Nucleus accumbens (tissue), 56 donors: ENCODE measurements at regions not wholly inside any gene's neighbourhood (a gene's known extent, or its start where the extent isn't known, plus 50 kb on each side); places are given as distances from the start of the nearest gene placed in this dataset.
"Not testable (repeated sequence)": the region's sequence is repeated elsewhere in the genome, so short reads cannot be mapped to it uniquely, and the experiment has no call there.

Experiments
- DNase-seq, 56 donors: peaks; one replicate each; lab custom pipeline; 2025; lab: John Stamatoyannopoulos, UW

DNA sequence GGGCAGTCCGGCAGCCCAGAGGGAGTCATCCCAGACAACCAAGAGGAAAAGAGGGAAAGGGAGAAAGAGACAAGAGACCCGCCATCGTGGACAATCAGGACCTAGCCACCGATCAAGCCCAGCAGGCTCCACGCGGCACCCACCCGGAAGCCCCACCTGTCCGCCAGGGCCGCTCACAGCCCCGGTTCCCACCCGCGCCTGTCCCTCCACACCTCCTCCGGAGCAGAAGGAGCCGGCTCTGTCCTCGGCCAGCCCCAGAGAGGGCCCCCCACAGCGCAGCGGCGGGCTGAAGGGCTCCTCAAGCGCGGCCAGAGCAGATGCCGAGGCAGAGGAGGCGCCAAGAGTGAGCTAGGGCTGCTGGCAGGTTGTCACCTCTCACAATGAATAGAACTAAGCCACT, 784.7 kb upstream of the FBXO33 start:
- DNase-seq: no peak

DNA sequence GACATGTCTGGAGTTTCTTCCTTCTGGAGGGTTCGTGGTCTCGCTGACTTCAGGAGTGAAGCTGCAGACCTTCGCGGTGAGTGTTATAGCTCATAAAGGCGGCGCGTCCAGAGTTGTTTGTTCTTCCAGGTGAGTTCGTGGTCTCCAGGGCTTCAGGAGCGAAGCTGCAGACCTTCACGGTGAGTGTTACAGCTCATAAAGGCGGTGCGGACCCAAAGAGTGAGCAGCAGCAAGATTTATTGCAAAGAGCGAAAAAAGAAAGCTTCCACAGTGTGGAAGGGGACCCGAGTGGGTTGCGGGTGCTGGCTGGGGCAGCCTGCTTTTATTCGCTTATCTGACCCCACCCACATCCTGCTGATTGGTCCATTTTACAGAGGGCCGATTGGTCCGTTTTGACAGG, 784.2 kb upstream of the FBXO33 start:
- DNase-seq: not testable (repeated sequence)

DNA sequence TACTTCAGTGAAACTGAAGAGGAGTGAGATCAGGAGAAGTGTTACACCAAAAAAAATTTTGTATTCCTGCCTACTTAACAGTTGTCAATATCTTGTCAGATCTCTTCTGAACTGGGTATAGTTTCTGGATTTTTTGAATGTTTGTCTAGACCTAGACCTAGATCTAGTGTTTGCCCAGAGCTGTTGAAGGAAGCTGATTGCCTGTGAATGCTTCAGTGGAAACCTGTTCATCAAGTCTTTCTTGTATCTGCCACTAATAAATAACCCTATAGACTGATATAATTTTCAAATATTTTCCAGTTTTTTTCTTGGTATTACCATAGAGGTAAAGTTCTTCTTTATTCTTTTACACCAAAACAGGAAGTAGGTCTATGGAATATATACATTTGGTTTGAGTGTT, 781.5 kb upstream of the FBXO33 start:
- no peak for DNase-seq

DNA sequence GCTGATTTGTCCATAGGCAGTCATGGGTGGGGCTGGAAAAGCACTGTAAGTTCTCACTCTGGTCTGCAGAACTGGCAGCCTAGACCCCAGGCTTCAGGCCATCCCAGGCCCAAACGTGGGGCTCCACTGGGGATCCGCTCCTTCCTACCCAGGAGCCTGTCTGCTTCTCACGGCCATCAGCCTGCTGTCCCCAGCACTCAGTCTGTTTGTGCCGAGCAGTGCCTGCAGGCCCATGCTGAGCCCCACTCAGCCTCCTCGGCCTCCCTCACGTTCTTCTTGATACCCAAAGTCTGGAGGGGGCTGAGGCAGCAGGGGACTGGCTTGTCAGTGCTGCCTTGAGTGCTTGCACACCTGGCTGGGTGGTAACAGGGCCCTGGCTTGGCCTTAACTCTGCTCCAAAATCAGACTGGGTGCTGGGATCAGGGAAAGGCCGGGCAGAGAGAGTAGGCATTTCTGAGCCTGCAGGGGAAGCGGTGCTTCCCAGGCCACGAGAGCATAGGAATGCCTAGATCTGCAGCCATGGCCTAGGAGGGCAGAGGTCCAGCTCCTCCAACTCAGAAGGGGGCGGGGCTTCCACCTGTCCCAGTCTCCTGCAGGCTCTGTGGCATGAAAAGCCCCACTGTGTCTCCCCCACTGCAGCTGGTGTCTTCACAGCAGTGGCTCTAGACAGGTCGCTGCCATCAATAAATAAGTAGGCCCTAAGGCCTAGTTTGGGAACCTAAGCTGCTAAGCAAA, 772.4 kb upstream of the FBXO33 start:
- DNase-seq: no peak

DNA sequence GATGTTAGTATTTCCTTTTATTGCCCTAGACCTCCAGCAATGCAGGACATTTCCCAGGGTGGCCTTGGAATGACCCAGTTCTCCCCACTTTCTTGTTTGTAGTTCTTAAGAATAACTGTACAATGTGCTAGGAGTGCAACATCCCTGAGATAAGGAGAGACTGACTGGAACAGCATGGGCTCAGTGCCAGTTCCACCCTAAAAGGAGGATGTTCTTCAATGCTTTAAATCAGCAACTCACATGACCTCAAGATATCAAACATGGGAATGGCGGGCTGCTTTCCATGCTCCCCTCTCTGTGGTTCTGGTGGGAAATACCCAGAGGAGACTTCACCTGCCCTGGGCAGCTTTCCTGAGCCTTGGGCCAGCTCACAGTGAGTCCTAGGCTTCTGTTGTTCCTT, 766.9 kb upstream of the FBXO33 start:
- no peak for DNase-seq

DNA sequence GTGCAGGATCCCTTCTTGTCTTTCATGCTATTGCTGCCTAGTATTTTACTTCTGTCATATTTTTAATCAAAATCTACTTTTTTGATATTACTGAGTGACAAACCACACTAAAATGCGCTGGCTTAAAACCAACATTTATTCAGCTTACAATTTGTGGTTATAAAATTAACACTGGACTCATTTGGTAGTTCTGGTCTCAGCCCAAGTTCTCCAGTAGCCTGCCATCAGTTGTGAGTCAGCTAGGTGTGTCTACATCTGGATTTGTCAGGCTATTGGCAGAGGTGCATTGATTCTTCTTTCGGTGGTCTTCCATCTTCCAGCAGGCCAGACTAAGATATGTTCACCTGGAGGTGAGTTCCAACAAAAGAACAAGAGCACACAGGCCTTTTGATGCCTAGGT, 765.1 kb upstream of the FBXO33 start:
- no peak for DNase-seq

DNA sequence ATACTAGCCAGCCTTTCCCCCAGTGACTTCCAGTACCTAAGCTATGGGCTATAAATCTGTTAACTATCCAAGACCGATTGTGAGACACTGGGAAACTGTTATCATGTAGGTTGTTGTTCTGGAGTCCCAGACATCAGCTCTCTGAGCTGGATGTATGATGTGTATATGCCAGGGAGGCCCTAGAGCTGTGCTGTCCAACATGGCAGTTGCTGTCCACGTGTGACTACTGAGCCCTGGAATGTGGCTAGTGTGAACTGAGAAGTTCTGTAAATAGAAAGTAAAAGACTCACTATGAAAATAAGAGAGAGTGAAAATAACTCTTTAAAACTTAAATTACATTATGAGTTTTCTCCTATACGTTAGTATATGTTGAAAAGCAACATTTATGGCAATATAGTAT, 755.8 kb upstream of the FBXO33 start:
- DNase-seq: no peak

DNA sequence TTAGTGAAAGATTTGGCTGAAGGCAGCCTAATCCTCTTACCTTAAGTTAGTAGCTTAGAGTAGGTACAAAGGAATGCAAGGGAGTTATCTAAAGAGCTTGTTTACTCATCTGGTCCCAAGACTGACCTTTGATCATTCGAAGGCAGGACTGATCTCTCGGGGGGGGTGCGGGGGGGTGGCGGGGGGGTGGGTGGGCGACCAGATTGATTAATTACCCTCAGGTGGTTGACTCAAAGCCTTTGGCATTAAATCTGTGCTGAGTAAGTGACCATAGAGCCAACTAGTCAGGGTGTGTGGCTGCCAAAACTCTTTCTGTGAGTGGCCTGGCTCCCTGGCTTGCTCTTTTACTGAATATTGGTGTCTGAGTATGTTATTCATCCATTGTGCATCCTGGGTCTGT, 731.9 kb upstream of the FBXO33 start:
- no peak for DNase-seq

DNA sequence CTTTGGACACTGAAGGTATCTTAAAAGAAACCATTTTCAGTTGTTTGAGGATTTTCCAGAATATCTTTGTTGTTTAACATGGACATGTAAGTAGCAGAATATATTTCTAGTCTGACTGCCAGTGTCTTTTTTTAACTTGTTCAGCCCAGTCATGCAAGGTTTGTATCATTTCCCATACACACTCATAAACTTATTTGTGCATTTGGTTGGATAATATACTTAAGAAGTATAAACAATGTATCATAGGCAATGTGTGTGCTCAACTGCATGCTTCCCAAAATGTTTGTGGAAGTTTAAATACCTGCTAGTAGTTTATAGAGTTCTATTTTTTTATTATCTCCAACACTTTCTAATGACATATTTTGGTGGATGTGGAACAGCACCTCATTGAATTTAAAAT, 707.4 kb upstream of the FBXO33 start:
- DNase-seq: no peak

DNA sequence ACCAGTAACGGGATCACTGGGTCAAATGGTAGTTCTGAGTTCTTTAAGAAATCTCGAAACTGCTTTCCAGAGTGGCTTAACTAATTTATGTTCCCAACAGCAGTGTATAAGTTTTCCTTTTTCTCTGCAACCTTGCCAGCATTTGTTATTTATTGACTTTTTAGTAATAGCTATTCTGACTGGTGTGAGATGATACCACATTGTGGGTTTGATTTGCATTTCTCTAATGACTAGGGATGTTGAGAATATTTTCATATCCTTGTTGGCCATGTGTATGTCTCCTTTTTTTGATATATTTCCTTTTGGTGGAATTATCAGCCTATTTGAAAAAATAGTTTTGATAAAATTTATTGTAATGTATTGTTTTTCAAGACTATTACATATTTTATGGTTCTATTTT, 701.2 kb upstream of the FBXO33 start:
- no peak for DNase-seq

DNA sequence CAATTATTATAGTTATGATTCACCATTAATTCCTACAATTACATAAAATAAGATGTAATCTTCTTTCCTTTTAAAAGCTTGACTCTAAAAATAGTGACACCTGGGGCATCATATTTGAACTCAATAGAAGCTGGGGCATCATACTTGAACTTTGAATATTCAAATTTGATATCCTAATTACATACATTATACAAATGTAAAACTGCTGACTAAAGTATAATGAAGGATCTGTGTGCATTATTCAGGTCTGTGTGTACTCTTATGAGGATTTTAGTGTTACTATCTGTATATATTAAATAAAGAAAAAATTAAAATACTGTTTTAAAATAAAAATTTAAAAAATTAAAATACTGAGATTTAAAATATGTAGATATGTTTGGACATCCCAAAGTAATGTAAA, 696.9 kb upstream of the FBXO33 start:
- DNase-seq: no peak

DNA sequence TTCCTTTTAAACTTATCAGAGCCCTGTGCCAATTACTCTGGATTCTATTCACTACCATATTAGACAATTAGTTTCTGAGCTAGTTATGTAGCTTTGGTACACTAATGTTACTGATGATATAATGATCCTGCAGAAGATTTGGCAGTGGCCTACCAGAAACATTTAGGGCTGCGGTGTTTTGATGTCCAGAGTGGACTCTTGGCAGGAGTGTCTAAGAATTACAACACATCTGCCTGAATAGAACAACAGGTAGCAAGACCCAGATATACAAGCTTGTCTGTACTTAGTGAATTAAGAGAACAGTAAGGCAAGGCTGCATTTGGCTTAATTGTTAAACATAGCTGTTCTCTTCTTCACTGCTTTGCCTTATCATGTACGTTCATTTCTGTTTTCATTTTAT, 691.6 kb upstream of the FBXO33 start:
- DNase-seq: no peak

DNA sequence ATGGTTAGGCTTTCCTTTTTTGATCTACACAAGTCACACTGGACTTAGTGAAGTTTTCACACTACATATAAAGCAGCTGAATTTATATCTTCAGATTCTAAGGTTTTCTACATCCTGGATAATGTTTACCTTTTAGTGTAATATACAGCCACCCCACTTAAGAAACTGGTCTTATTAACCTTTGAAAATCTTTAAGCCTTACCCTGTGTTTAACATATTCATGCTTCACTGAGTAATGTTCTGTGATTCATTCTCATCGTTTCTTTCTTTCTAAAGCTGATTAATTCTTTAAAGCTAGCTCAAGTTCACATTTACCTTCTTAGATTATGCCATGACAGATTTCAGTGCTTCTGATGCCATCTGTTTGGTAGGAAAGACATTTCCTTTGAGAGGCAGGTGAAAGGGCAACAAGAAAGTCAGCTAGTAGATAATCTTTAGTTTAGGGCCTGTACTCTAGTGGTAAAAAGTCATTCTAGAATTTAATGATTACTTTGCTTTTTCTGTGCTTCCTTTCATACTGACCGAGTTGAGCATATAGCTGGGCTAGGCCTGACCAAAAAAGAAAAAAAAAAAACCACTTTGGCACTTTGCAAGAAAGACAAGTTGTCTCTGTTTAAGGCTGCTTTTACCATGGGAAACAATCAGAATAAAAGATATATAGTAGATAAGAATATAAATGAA, 690.9 kb upstream of the FBXO33 start:
- no peak for DNase-seq

DNA sequence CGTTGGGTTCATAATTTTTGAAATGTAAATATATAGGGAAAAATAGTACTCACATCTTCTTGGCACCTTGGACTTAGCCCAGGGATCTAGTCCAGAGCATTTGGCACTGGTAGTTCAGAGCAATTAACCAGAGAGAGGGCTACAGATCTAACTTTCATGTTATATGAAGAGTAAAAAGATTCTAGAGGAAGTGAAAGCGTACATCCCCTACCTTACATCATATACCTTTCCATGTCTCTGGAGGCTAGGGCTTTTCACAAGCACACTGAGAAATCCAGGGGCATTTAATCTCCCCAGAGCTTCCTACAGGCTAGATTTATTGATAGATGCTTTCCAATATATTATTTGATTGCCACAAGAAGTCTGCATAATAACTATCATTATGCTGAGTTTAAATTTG, 687.5 kb upstream of the FBXO33 start:
- no peak for DNase-seq

DNA sequence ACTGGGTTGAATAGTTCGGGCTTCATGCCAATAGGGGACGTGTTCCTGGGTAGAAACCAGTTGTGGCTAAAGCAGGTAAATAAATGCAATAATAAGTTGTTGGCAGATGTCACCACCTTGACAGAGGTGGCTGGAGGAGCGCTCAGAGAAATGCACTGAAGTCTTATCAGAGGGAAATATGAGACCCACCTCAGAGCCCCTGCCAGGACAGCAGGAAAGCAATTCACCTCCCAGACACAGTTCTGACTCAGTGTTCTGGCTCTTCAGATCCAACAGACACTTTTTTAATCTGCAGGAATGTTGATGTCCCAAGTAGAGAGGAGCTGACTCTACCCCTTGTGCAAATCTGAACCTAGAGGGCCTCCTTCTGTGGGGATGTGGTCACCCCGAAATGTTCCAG, 687.1 kb upstream of the FBXO33 start:
- no peak for DNase-seq

DNA sequence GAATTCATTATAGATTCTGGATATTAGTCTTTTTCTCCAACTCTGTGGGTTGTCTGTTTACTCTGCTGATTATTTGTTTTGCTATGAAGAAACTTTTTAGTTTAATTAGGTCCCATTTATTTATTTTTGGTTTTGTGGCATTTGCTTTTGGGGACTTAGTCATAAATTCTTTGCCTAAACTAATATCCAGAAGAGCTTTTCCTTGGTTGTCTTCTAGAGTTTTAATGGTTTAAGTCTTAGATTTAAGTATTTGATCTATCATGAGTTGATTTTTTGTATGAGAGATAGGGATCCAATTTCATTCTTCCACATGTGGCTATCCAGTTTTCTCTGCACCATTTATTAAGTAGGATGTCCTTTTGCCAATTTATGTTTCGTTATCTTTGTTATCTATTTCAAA, 683.4 kb upstream of the FBXO33 start:
- no peak for DNase-seq

DNA sequence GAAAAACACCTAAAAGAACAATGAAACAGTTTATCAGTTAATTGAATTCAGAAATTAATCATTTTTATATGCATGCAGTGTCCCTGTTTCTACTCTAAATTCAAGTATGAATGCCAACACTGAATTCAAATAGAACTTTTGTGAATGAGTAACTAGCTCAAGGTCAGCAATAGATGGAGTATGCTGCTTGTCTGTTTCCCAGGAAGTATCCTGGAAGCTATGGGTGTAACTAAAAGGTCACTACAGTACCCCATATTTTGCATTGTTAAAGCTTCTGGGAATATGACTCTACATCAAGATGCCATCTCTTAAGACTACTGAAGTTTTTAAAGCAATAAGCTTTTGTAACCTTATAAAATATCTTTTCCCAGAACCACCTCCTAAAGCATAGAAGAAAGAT, 681.4 kb upstream of the FBXO33 start:
- no peak for DNase-seq

DNA sequence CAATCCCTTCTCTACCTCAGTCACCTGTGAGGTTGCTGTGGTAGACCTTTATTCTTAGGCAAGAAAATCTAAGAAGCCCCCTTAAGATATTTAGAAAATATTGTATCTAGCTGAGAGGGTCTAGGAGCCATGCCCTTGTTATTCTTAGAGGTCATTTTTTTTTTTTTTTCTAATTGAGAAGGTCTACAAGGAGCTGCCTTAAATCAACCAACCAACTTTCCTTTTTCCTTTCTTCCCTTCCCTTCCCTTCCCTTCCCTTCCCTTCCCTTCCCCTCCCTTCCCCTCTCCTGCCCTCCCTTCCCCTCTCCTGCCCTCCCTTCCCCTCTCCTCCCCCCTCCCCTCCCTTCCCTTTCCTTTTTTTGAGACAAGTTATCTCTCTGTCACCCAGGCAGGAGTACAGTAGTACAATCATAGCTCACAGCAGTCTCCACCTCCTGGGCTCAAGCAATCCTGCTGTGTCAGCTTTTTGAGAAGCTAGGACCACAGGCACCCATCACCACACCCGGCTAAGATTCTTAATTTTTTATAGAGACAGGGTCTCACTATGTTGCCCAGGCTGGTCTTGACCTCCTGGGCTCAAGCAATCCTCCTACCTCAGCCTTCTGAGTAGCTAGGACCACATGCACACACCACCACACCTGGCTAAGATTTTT, 668.4 kb upstream of the FBXO33 start:
- DNase-seq: no peak

DNA sequence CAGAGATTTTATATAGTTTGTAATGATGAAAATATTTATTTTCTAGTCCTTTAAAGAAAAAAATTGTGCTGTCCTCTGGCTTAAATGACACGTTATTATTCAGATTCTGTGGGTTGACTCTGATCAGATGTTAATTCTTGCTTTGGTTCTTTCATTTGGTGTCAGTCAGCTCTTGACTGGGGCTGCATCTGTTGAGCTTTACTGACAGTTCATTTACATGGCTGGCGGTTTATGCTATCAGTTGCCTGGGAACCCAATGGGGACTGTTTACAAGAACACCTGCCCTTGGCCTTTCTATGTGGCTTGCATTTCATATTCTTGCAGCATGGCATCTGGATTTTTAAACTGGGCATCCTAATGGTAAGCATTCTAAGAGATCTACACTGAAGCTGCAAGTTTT, 667.1 kb upstream of the FBXO33 start:
- DNase-seq: no peak

DNA sequence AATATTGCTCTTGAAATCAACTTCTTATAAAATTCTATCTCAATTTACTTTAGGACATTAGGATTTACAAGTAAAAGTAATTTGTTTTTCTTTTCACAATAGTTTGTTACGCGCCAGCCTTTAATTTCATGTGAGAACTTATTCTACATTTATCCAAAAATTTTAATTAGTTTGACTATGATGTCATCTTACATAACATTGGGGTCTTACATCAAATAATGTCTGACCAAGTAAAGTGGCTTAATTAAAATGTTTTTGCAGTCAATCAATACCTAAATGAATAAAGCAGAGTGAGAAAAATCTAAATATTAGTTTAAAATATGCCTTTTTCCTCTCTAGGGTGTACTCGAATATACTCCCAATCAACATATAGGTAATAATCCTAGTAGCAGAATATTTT, 666.2 kb upstream of the FBXO33 start:
- DNase-seq: no peak

DNA sequence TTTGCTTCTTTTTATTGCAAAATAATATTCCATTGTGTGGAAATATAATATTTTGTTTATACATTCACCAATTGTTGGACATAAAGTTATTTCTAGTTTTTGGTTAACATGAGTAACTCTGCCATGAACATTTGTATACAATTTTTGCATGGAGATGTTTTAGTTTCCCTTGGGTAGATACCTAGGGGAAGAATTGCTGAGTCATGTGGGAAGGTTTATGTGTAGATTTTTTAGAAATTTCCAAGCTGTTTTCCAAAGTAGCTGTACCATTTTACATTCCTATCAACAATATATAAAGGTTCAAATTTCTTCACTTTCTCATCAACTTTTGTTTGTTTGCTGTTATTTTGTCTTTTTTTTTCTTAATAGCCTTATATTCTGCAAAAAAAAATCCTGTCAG, 664.7 kb upstream of the FBXO33 start:
- no peak for DNase-seq

DNA sequence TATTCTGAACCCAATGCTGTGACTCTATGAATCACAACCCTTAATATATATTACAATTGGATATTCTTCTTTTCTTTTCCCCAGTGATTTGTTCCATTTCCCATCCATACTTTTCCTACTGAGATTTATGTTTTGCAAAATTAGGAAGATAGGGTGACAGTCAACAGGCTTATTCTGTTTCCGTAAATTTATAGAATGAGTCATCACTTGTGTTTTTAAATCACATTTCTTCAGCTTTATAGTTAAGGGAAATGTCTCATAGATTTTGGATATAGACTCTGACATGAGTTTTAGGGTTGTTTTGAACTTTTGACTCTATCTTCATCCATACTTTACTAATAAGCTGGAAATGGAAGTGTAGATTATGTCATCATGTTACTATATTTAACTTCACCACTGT, 661.6 kb upstream of the FBXO33 start:
- no peak for DNase-seq
